ENCODE measurements at regions not wholly inside any gene's neighbourhood (a gene's known extent, or its start where the extent isn't known, plus 50 kb on each side); places are given as distances from the start of the nearest gene placed in this dataset.

DNA sequence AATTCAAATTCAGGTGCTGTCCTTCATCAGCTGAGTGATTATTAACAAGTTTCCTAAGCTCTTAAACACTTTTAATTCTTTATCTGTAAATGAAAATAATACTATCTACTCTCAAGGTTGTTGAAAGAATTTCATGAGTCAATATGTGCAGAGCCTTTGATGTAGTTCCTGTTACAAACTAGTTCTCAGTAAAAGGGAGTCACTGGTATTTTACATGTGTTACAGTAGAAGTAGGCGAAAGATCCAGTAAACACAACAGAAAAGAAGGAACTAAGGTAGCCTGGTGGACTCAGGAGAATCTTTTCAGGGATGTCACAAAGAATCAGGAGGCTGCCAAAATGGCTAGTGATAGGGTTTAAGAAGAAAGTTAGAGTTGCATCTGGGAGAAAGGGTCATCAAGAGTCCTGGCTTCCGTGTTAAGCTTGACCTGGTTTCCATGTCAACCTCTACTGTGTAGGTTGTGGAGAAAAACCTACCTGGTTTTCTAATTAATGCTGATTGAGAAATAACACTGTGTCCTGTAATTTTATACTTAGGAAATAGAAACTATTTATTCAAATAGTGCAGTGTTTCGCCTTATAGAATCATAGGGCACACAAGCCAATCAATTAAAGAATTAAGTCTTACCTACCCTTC is 58.3 kb upstream of the TRIB2 start:
- TF ChIP-seq CTCF (IDR thresholded peaks at IDR 0.05; ENCODE audit: low read depth, low read length) (no peak), EZH2phosphoT487 (IDR thresholded peaks at IDR 0.05; ENCODE audit: low read depth) (no peak)
